ENCODE measurements at regions not wholly inside any gene's neighbourhood (a gene's known extent, or its start where the extent isn't known, plus 50 kb on each side); places are given as distances from the start of the nearest gene placed in this dataset.

GRCh38 chr2:182477774-182478173 is 50.9 kb upstream of the PDE1A start:
- DNase-seq (ENCODE audit: low read depth), result no peak
- TF ChIP-seq, protein P1, sequence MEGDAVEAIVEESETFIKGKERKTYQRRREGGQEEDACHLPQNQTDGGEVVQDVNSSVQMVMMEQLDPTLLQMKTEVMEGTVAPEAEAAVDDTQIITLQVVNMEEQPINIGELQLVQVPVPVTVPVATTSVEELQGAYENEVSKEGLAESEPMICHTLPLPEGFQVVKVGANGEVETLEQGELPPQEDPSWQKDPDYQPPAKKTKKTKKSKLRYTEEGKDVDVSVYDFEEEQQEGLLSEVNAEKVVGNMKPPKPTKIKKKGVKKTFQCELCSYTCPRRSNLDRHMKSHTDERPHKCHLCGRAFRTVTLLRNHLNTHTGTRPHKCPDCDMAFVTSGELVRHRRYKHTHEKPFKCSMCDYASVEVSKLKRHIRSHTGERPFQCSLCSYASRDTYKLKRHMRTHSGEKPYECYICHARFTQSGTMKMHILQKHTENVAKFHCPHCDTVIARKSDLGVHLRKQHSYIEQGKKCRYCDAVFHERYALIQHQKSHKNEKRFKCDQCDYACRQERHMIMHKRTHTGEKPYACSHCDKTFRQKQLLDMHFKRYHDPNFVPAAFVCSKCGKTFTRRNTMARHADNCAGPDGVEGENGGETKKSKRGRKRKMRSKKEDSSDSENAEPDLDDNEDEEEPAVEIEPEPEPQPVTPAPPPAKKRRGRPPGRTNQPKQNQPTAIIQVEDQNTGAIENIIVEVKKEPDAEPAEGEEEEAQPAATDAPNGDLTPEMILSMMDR (IDR thresholded peaks at IDR 0.05; ENCODE audit: insufficient read depth, low read depth, low read length), result no peak
- no peak overlapping the region for H3K4me3 ChIP-seq (ENCODE audit: low read depth, low read length)

DNA sequence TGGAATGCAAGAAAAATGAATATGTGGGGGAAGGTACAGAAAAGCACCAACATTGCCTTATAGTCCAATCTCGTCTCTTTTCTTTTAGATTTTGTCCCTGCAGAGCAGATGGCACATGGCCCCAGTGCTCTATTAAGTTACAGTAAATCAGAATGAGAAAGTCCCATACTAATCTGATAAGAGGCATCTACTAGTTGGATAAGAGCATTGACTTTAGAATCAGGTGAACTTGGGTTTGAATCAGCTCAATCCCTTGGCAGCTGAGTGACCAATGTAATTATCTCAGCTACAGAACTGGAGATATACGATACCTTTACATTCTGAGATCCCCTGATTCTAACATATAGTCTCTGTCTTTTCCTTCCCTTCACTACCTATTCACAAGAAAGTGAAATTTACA is 54.8 kb upstream of the PDE1A start:
- no peak for DNase-seq (ENCODE audit: low read depth)
- TF ChIP-seq, protein P1 (IDR thresholded peaks at IDR 0.05; ENCODE audit: insufficient read depth, low read depth, low read length), result no peak
- no peak overlapping the region for H3K4me3 ChIP-seq (ENCODE audit: low read depth, low read length)

GRCh38 chr2:182482511-182482910 is 55.7 kb upstream of the PDE1A start:
- H3K4me3 ChIP-seq (ENCODE audit: low read depth, low read length), result no peak overlapping the region
- TF ChIP-seq, protein P1 (IDR thresholded peaks at IDR 0.05; ENCODE audit: insufficient read depth, low read depth, low read length), result no peak
- no peak for DNase-seq (ENCODE audit: low read depth)

GRCh38 chr2:182496596-182496995 is 69.8 kb upstream of the PDE1A start:
- H3K4me3 ChIP-seq (ENCODE audit: low read depth, low read length), result no peak overlapping the region
- peak; percentile 3 for DNase-seq (ENCODE audit: low read depth)
- TF ChIP-seq, protein P1 (IDR thresholded peaks at IDR 0.05; ENCODE audit: insufficient read depth, low read depth, low read length), result no peak

DNA sequence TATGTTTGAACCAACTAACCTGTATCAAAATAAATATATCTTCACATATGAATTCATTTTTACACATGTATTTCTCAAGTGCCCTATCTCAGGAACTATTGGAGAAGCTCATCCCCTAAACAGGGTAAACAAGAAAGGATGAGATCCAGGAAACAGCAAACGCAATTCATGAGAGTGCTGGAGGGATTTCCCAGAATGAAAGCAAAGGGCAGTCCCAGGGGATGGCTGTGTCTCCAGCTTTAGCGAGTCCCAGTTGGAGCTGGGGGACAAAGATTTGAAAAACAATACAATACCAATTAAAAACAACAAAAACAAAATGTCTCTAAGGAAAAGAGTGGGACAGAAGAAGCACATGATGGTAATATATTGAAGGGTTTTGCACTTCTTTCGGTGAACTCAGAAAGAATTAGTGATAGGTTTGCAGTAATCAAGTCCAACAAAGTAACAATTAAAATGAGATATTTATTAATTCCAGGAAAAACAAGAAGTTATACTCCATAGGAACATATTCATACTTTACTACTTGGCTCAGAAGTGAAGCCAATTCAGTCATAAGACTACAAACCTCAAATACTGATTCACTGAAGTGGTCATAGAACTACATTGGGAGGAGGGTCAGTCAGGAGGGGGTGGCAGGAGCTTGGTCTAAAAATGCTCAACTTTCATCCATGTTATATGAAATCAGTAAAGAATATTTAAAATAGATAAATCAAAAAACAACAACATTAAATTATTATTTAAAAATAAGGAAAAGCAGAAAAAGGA is 73.1 kb upstream of the PDE1A start:
- no peak overlapping the region for H3K4me3 ChIP-seq (ENCODE audit: low read depth, low read length)
- TF ChIP-seq, protein P1 (IDR thresholded peaks at IDR 0.05; ENCODE audit: insufficient read depth, low read depth, low read length), result no peak
- no peak for DNase-seq (ENCODE audit: low read depth)

DNA sequence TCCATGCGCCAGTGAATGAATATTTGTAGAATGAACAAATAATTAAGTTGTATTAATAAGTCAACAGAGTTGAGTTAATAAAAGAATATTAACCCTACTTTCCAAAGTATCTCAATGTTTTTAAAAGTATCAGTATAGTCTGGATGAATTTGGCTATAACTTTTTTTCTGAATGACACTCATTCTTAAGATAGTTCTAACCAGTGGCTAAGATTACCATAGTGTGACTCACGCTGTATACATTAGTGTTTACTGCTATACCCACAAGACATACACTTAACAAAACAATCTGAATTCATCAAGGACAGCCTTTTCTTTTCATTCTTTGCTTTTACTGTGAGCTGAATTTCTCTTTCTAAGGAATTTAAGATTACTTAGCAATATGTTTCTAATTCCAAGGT is 77.0 kb upstream of the PDE1A start:
- TF ChIP-seq, protein P1 (IDR thresholded peaks at IDR 0.05; ENCODE audit: insufficient read depth, low read depth, low read length), result no peak
- H3K4me3 ChIP-seq (ENCODE audit: low read depth, low read length), result no peak overlapping the region
- peak; percentile 60 for DNase-seq (ENCODE audit: low read depth)

DNA sequence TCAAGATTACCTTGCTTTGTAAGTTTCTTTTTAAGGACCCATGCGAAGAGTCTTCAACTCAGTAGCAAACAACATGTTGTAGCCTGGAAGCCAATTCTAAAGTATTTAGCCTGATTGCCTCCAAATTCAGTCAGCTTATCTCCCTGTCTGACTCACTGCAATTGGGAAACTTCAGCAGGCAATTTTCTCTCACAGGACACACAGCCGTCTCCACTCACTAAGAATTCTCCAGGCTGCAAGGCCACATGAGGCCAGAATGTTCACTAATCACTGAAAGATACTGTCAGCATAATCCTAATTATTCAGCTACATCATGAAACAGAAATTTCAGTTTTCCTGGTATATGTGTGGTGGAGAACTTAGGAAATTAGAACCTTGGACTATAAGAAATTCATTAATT is 78.1 kb upstream of the PDE1A start:
- peak; percentile 91 for DNase-seq (ENCODE audit: low read depth)
- H3K4me3 ChIP-seq (ENCODE audit: low read depth, low read length), result no peak overlapping the region
- TF ChIP-seq, protein P1 (IDR thresholded peaks at IDR 0.05; ENCODE audit: insufficient read depth, low read depth, low read length), result no peak
